CD4-positive, CD25-positive, alpha-beta regulatory T cell (primary cell): ENCODE measurements at regions not wholly inside any gene's neighbourhood (a gene's known extent, or its start where the extent isn't known, plus 50 kb on each side); places are given as distances from the start of the nearest gene placed in this dataset.
A peak's percentile ranks its signal among the peaks of the same experiment; 100 is the strongest.

Experiments
- ATAC-seq, 2 donors: fragments of 150-1000 bp; cut with Tn5 transposase; one replicate each; pipeline ENCODE4 v1.10.0; 2021; ENCODE audit warnings: low read depth in 2 of 2, moderate number of reproducible peaks in 2 of 2, moderate library complexity in 1 of 2
- DNase-seq, 3 donors: peaks; one replicate each; pipeline versions ENCODE4 v3.0.0 to v3.0.0-alpha.2; 2012 to 2022; ENCODE audit warnings: mixed read lengths in 1 of 3
- H3K27ac ChIP-seq: one replicate; pipeline ENCODE4 v1.7.0; 2013; ENCODE audit warnings: mild to moderate bottlenecking, low read length; ENCODE audit not compliant: insufficient read depth, poor library complexity, severe bottlenecking
- H3K27me3 ChIP-seq: one replicate; pipeline ENCODE4 v1.7.0; 2013; ENCODE audit warnings: low read length; ENCODE audit not compliant: control insufficient read depth, insufficient read depth
- H3K36me3 ChIP-seq: one replicate; pipeline ENCODE4 v1.7.0; 2013; ENCODE audit warnings: mild to moderate bottlenecking, low read length, moderate library complexity; ENCODE audit not compliant: control insufficient read depth, insufficient read depth
- H3K4me1 ChIP-seq: 2 replicates; pipeline ENCODE4 v1.7.0; 2013; ENCODE audit warnings: mild to moderate bottlenecking, low read length; ENCODE audit not compliant: insufficient read depth, control insufficient read depth, poor library complexity, severe bottlenecking
- H3K4me3 ChIP-seq: one replicate; pipeline ENCODE4 v1.7.0; 2013; ENCODE audit warnings: low read depth, mild to moderate bottlenecking, low read length, moderate library complexity
- H3K9me3 ChIP-seq, 2 experiments: 1 replicate in 1 of 2; 2 replicates in 1 of 2; pipeline ENCODE4 v1.7.0; 2013; ENCODE audit warnings: low read length in 2 of 2, mild to moderate bottlenecking in 1 of 2, moderate library complexity in 1 of 2; ENCODE audit not compliant: control insufficient read depth in 2 of 2
- H3K27ac Mint-ChIP-seq, 3 donors: one replicate each; pipeline ENCODE4 v1.8.0; 2020 to 2022; ENCODE audit warnings: mild to moderate bottlenecking in 3 of 3, mixed read lengths in 3 of 3, moderate library complexity in 2 of 3
- H3K27me3 Mint-ChIP-seq: one replicate; pipeline ENCODE4 v1.8.0; 2022; ENCODE audit warnings: mild to moderate bottlenecking, mixed read lengths
- H3K36me3 Mint-ChIP-seq: one replicate; pipeline ENCODE4 v1.8.0; 2020; ENCODE audit warnings: mixed read lengths
- H3K4me1 Mint-ChIP-seq, 4 donors: one replicate each; pipeline ENCODE4 v1.8.0; 2020 to 2022; ENCODE audit warnings: mixed read lengths in 4 of 4, mild to moderate bottlenecking in 1 of 4
- H3K4me3 Mint-ChIP-seq, 4 donors: one replicate each; pipeline ENCODE4 v1.8.0; 2020 to 2022; ENCODE audit warnings: mild to moderate bottlenecking in 4 of 4, mixed read lengths in 4 of 4, moderate library complexity in 3 of 4
- H3K9me3 Mint-ChIP-seq, 7 donors: one replicate each; pipeline ENCODE4 v1.8.0; 2020 to 2022; ENCODE audit warnings: mixed read lengths in 7 of 7, mild to moderate bottlenecking in 3 of 7, moderate library complexity in 2 of 7

DNA sequence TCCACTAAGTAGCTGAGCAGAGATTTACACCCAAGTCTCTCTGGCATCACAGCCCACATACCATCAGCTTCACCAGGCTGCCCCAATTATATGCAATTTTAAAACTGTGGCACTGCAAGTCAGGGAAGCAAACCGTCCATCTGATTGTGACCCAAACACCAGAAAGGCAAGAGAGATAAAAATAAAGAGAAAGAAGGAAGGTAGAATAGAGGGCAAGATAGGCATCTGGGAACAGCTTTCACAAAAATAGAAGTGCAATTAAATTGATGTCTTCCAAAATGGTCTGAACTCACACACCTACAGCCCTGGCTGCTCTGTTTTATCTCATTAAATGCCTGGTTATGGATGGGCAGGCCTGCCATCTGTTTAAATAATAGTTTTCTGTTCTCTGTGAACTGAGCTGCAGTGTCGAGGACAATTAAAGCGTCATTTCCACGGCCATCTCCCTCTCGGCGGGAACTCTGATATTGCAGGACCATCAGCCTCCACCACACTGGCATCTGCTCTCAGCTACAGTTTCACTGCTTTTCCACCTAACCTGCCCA, 509.1 kb downstream of the INHBA start:
- Mint-ChIP-seq H3K27me3 (no peaks in the 10 kb centered on the region), H3K36me3 (no peaks in the 10 kb centered on the region), H3K4me1 (no peaks in the 10 kb centered on the region), H3K27ac (no peak overlapping the region), H3K9me3 (peaks cover 0 to 12% (median 3%) of the 10 kb centered on the region in 7 donors), H3K4me3 (no peak overlapping the region)
- H3K9me3 ChIP-seq = no peaks in the 10 kb centered on the region
- no peaks in the 10 kb centered on the region for H3K36me3 ChIP-seq
- DNase-seq = no peak
- H3K4me3 ChIP-seq = no peak overlapping the region
- H3K4me1 ChIP-seq = no peaks in the 10 kb centered on the region
- no peaks in the 10 kb centered on the region for H3K27me3 ChIP-seq
- no peak for ATAC-seq
- no peak overlapping the region for H3K27ac ChIP-seq

GRCh38 chr7:41190581-41190980, 512.3 kb downstream of the INHBA start:
- H3K4me3 ChIP-seq = no peak overlapping the region
- Mint-ChIP-seq H3K9me3 (peaks cover 0 to 17% (median 5%) of the 10 kb centered on the region in 7 donors), H3K4me3 (no peak overlapping the region), H3K4me1 (no peaks in the 10 kb centered on the region), H3K27ac (no peak overlapping the region), H3K36me3 (no peaks in the 10 kb centered on the region), H3K27me3 (no peaks in the 10 kb centered on the region)
- H3K4me1 ChIP-seq = no peaks in the 10 kb centered on the region
- H3K27me3 ChIP-seq = no peaks in the 10 kb centered on the region
- H3K36me3 ChIP-seq = no peaks in the 10 kb centered on the region
- no peak for ATAC-seq
- H3K9me3 ChIP-seq = no peaks in the 10 kb centered on the region
- no peak overlapping the region for H3K27ac ChIP-seq
- DNase-seq = no peak

GRCh38 chr7:41189866-41190265, 513.0 kb downstream of the INHBA start:
- DNase-seq (no peak), ATAC-seq (no peak)
- Histone ChIP-seq H3K9me3 (no peaks in the 10 kb centered on the region), H3K27me3 (no peaks in the 10 kb centered on the region), H3K27ac (no peak overlapping the region), H3K36me3 (no peaks in the 10 kb centered on the region), H3K4me1 (no peaks in the 10 kb centered on the region), H3K4me3 (no peak overlapping the region)
- Mint-ChIP-seq H3K9me3 (peaks cover 0 to 20% (median 6%) of the 10 kb centered on the region in 7 donors), H3K27ac (no peak overlapping the region), H3K4me1 (no peaks in the 10 kb centered on the region), H3K36me3 (no peaks in the 10 kb centered on the region), H3K27me3 (no peaks in the 10 kb centered on the region), H3K4me3 (peak overlapping the region in 1 of 4 donors; percentile 4)

DNA sequence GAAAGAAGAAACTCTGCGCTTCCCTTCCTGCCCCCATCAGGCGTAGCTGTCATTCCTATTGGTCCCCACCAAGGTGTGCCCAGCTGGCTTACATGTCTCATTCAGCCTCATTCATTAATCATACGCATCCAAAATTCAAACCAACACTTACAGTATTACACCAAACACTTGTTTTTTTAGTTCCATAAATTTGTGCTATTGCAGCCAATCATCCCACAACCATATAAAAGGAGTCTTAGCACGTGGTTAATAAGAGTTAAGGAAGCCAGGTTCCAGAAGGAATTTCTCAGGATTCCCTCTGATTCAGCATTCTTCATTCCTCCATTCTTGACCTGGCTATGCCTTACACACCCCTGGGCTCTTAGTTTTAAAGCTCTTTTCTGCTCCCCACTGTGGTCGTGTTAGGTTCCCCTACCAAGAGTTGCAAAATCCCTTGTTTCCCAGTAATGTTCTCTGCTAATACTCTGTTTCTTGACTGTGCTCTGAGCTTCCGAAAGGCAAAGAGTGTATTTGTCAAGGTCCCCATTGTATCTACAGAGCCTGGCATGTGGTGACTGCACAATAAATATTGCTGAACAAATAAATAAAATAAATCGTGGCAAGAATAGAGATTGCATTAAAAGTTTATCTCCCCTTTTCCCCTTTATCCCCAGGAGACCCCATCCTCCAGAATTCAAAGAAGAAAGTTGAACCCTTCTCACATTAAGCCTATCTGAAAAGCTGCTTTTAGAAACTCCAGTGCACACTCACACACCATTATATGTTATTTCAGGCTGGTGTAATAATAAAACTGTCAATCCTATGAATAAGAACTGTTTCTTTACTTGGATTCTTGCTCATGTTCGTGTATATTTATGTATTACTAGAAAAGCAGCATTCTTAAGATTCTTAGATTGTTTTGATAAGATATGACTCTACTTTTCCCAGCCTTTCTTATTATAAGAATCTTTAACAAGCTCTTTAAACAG, 514.4 kb downstream of the INHBA start:
- Mint-ChIP-seq H3K4me3 (no peak overlapping the region), H3K9me3 (peaks cover 0 to 20% (median 9%) of the 10 kb centered on the region in 7 donors), H3K27ac (no peak overlapping the region), H3K36me3 (no peaks in the 10 kb centered on the region), H3K27me3 (no peaks in the 10 kb centered on the region), H3K4me1 (no peaks in the 10 kb centered on the region)
- DNase-seq (no peak), ATAC-seq (no peak)
- Histone ChIP-seq H3K4me1 (no peaks in the 10 kb centered on the region), H3K36me3 (no peaks in the 10 kb centered on the region), H3K4me3 (no peak overlapping the region), H3K9me3 (no peaks in the 10 kb centered on the region), H3K27me3 (no peaks in the 10 kb centered on the region), H3K27ac (no peak overlapping the region)

DNA sequence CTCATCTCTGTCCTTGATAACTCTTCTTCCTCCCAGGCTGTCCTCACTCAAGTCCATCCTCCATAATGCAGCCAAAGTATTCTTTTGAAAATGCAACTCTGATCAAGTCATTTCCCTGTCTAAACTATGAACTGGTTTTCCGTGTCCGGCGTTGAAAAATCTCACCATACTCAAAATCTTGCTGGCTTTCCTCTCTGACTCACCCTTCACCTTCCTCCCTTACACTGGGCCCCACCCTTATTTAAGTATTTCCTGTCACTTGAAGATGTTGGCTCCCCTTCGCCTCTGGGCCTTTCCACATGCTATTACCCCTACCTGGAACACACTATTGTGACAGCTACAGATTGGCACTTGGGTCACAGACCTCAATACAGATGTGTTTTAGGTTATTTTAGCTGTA, 515.6 kb downstream of the INHBA start:
- Histone ChIP-seq H3K27ac (no peak overlapping the region), H3K4me3 (no peak overlapping the region), H3K4me1 (no peaks in the 10 kb centered on the region), H3K27me3 (no peaks in the 10 kb centered on the region), H3K36me3 (no peaks in the 10 kb centered on the region), H3K9me3 (no peaks in the 10 kb centered on the region)
- Mint-ChIP-seq H3K4me1 (no peaks in the 10 kb centered on the region), H3K27ac (no peak overlapping the region), H3K4me3 (no peak overlapping the region), H3K36me3 (no peaks in the 10 kb centered on the region), H3K9me3 (peaks cover 0 to 20% (median 9%) of the 10 kb centered on the region in 7 donors), H3K27me3 (no peaks in the 10 kb centered on the region)
- ATAC-seq = no peak
- no peak for DNase-seq

DNA sequence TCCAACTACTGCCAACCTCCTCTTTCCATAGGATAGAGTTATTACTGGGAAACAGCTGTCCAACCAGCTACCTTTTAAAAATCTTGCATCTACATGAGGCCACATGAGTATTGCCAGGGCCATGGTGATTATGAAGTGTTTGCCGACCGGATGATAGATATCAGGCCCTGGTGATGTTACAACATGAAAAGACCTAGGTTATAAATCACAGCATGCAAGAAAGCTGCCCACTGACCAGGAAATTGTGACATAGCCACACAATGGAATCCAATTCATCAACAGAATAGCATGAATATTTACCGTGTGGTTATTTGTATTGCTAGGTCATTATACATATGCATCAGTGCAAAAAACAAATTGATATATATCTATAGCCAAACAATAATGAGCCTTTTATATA, 517.0 kb downstream of the INHBA start:
- no peak overlapping the region for H3K4me3 ChIP-seq
- ATAC-seq = no peak
- no peaks in the 10 kb centered on the region for H3K36me3 Mint-ChIP-seq

DNA sequence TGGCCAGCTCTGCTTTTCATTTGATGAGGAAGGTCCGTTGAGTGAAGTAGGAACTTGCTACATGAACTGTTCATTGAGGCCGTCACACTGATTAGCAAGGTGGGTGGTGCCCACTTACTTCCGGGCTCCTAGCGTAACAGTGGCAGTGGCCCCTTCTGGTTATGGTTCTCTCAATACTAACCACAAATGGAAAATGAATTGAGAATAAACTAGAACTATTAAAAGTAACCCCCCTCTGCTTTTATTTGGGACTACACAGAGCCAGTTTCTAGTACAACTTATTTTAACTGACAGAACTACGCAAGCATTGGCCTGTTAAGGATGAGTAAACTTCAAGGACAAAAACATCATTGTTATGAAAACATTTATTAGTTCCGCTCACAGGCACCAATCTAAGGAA, 519.1 kb downstream of the INHBA start:
- ATAC-seq = no peak

More for the DNA sequence above, 517.0 kb downstream of the INHBA start:
- Histone ChIP-seq H3K27ac (no peak overlapping the region), H3K4me1 (no peaks in the 10 kb centered on the region), H3K36me3 (no peaks in the 10 kb centered on the region), H3K9me3 (peaks cover 0 to 3% of the 10 kb centered on the region in 2 experiments), H3K27me3 (no peaks in the 10 kb centered on the region)
- H3K27me3 Mint-ChIP-seq = no peaks in the 10 kb centered on the region
- DNase-seq = no peak
- H3K4me1 Mint-ChIP-seq = no peaks in the 10 kb centered on the region
- no peak overlapping the region for H3K4me3 Mint-ChIP-seq
- H3K27ac Mint-ChIP-seq = no peak overlapping the region
- peaks cover 0 to 20% (median 8%) of the 10 kb centered on the region in 7 donors for H3K9me3 Mint-ChIP-seq

More for the DNA sequence above, 519.1 kb downstream of the INHBA start:
- Mint-ChIP-seq H3K4me3 (no peak overlapping the region), H3K27ac (no peak overlapping the region), H3K27me3 (no peaks in the 10 kb centered on the region), H3K9me3 (peaks cover 0 to 20% (median 4%) of the 10 kb centered on the region in 7 donors), H3K4me1 (no peaks in the 10 kb centered on the region), H3K36me3 (no peaks in the 10 kb centered on the region)
- Histone ChIP-seq H3K4me1 (no peaks in the 10 kb centered on the region), H3K36me3 (no peaks in the 10 kb centered on the region), H3K9me3 (peaks cover 0 to 3% of the 10 kb centered on the region in 2 experiments), H3K4me3 (no peak overlapping the region), H3K27ac (no peak overlapping the region), H3K27me3 (no peaks in the 10 kb centered on the region)
- DNase-seq = no peak
